GM12892 (cell line): ENCODE measurements at regions not wholly inside any gene's neighbourhood (a gene's known extent, or its start where the extent isn't known, plus 50 kb on each side); places are given as distances from the start of the nearest gene placed in this dataset.

ENCODE experiments used
- POLR2A ChIP-seq: IDR thresholded peaks from 2 replicates; pipeline ENCODE4 v1.6.1; 2011; ENCODE audit warnings: low read depth, low read length, control low read depth
- POLR2AphosphoS5 ChIP-seq: IDR thresholded peaks from 2 replicates; pipeline ENCODE4 v1.6.1; 2011; ENCODE audit warnings: low read depth, low read length, control low read depth
- TAF1 ChIP-seq: IDR thresholded peaks from 2 replicates; pipeline ENCODE4 v1.6.1; 2011; ENCODE audit warnings: low read depth, mild to moderate bottlenecking, control low read depth, low read length, borderline replicate concordance

- TF ChIP-seq POLR2A (no peak), TAF1 (no peak), POLR2AphosphoS5 (no peak)
These were observed 134.1 kb upstream of the GPC1 start for GRCh38 chr2:240301256-240301795.
